HTR-8/SVneo (cell line): ENCODE measurements at regions not wholly inside any gene's neighbourhood (a gene's known extent, or its start where the extent isn't known, plus 50 kb on each side); places are given as distances from the start of the nearest gene placed in this dataset.

ENCODE experiments used
- DNase-seq: peaks from one replicate; pipeline ENCODE4 v3.0.0; 2011; ENCODE audit warnings: low spot score, mixed read lengths; ENCODE audit not compliant: insufficient read length
- FAIRE-seq: peaks from 2 replicates; lab custom pipeline; 2011; peaks lifted over from hg19 to GRCh38; lab: Jason Lieb, UNC

- DNase-seq: no peak
- FAIRE-seq: no peak
These were observed 136.3 kb upstream of the MLIP start for GRCh38 chr6:53974941-53975340.

- DNase-seq: no peak
- no peak for FAIRE-seq
These were observed 135.2 kb upstream of the MLIP start for GRCh38 chr6:53975941-53976615.

DNA sequence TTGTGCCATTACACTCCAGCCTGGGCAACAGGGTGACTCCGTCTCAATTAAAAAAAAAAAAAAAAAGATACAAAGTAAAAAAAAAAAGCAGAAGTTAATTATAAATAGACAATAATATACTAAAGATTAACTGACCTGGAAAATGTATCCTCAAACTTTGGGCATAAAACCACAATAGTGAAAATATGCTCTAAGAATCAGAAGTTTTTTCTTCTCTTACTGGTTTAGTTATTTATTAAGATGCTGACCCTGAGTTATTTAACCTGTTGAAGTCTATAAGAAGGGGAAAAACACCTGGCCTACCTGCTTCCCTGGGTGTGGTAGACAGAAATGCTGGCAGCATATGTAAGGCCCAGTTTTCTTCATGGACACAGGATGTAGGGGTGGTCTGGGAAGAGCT lies 133.7 kb upstream of the MLIP start:
- no peak for FAIRE-seq
- DNase-seq: no peak

DNA sequence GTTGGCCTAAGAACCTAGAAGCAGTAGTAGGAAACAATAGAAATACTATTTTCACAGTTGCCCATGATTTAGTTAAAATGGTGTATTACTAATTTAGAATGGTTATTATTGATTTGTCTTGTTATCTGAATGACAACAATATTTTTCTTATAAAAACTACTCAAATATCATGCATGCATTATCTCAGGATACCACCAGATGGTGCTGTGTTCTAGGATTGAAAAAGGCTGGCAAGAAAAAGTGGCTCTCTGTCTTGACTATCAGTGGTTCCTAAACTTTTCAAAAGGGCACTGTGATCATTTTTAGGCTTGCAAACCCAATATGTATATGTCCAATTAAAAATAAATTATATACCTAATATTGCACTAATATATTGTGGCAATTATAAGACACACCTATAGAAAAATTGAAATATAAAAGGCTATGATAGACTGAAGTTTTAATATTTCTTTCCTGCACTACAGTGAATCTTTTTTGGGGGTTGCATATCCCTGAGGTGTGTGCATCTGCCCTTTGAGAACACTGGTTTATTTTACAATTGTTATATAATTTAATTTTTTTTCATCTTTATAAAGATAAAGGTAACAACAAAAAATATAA lies 131.7 kb upstream of the MLIP start:
- FAIRE-seq (no peak), DNase-seq (peak; percentile 51)

GRCh38 chr6:53982366-53983050 lies 128.7 kb upstream of the MLIP start:
- FAIRE-seq (peak; percentile 20), DNase-seq (no peak)

DNA sequence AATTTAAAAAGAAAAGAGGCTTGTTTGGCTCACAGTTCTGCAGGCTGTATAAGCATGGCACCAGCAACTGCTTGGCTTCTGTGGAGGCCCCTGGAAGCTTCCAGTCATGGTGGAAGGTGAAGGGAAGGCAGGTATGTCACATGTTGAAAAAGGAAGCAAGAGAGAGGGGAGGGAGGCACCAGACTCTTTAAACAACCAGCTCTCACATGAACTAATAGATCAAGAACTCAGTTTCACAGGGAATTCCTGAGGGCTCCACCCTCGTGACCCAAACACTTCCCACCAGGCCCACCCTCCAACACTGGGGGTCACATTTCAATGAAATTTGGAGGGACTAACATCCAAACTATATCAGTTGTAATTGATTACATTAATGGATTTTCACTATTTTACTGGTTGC lies 127.9 kb upstream of the MLIP start:
- DNase-seq (no peak), FAIRE-seq (no peak)

DNA sequence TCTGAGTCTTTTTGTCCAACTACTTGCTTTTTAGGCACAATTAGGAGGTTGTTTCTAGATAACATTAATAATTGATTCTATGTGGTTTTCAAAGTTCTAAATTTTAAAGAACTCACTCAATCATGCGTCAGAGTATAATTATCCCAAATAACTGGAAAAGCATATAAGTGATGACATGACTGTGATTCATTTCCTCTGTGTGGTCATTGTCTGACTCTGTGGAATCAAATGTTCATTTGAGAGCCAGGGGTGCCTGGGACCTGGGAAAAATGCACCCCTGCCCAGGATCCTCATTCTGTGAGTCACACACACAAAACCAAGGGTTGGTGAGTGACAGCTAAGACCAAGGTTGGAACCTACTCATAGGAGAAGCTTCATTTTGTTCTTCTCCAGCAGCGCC lies 127.1 kb upstream of the MLIP start:
- FAIRE-seq (peak; percentile 90), DNase-seq (peak; percentile 82)

GRCh38 chr6:53984581-53984980 lies 126.7 kb upstream of the MLIP start:
- DNase-seq: no peak
- FAIRE-seq: no peak

DNA sequence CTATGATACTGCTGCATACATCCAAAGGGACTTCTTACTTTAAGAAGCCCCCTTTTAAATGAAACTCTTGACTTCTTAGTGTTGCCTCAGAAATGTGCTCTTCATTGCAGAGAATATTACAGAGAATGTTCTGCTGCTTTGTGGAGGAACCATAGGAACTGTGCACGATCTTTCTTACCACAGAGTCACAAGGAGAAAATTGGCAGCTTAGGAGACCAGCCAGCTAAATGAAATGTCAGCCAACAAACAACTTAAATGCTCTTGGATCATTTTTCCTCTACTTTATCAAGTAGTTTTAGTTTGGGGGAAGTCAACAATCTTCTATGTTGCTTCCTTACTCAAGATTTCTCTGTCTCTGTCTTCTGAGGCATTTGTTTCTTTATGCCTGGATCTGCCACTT lies 125.9 kb upstream of the MLIP start:
- DNase-seq: no peak
- FAIRE-seq: no peak

DNA sequence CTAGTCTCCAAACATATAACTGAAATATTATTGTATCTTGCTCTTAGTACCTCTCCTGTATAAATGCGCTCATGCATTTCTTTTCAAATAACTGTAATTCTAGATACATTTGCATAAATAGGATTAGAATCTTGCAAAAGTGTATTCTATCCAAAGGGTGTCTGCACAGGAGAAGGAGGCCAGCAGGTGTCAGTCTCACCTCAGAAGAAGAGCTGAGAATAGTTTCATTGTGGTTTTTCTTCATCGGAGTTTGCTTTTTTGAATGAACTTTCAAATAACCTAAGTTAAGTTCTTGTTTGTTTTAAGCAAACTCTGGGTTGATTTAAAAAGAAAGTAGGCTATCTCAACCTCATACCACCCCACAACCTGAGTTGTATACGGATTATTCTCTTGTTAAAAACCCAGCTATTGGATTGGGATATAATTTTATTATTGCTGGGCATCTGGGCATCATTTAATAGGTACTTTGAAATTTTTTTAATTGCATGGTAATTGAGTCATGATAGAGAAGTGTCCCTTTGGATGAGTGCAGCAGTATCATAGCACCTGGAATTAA lies 125.0 kb upstream of the MLIP start:
- FAIRE-seq (no peak), DNase-seq (peak; percentile 47)

GRCh38 chr6:53986721-53987521 lies 124.3 kb upstream of the MLIP start:
- peak; percentile 62 for FAIRE-seq
- DNase-seq: no peak

GRCh38 chr6:53987522-53987888 lies 123.7 kb upstream of the MLIP start:
- DNase-seq (no peak), FAIRE-seq (peak; percentile 38)

DNA sequence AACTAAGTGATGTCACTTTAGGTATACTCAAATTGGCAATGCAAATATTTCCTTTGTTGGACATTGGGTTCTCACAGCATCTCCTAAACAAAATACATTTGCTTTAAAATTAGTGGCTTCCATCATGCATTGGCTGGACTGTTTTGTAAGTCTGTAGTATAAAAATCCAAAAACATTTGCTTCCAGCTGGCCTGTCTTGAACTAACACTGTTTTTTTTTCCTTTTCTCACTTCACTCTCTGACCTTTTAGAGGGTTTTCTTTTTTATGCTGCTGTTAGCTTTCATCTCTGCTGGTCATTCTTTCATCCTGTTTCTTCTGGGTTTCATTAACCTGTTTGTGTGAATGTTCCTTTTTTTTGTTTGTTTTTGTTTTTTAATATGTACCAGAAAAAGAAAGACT lies 121.7 kb upstream of the MLIP start:
- DNase-seq: no peak
- FAIRE-seq: no peak

DNA sequence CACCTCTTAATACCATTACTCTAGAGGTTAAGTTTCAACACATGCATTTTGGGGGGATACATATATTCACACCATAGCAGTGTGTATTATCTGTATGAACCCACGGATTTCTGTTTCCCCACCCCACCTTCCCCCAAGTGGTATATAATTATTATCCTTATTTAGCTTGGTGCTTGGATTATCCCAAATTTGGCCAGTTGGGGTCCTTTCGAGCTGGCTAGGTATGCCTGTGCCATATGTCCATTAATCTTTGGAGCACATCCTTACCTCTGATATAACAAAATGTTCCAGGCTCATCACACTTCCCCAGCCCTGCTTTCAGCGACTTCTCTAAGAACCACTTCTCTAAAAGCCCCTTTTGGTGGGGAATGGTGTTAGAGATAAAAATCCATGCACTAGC lies 118.7 kb upstream of the MLIP start:
- FAIRE-seq (no peak), DNase-seq (no peak)

DNA sequence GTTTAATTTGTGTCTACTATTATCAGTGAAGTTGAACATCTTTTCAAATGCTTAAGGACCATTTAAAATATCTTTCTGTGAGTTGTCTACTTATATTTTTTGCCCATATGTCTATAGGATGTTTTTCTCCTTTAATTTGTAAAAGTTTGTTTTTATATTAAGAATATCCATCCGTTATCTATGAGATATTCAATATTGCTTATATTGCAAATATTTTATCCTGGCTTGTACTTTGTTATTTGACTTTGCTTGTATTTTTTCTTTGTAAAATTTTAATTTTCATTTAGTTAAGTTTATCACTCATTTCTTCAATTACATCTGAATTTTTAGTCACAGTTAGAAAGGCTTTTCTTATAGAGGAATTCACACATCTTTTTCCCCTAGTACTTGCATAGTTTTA lies 117.0 kb upstream of the MLIP start:
- DNase-seq: no peak
- no peak for FAIRE-seq

DNA sequence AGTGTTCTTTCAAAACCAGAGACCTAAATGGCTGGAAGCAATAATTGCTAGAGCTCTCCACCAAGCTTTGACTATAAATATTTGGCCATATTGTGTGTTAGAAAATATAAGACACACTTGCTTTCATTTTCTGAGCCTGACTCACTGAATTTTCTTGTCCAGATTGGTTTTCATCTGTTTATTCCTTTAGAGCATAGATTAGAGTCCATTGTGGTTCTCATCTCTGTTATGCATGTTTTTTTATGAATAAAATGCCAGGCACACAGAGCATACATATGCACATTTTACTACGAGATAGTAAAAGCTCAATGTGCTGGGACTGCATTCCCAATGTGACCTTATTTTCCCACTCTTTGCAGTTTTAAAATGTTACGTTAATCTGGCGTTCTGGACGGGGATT lies 115.3 kb upstream of the MLIP start:
- FAIRE-seq: no peak
- no peak for DNase-seq

DNA sequence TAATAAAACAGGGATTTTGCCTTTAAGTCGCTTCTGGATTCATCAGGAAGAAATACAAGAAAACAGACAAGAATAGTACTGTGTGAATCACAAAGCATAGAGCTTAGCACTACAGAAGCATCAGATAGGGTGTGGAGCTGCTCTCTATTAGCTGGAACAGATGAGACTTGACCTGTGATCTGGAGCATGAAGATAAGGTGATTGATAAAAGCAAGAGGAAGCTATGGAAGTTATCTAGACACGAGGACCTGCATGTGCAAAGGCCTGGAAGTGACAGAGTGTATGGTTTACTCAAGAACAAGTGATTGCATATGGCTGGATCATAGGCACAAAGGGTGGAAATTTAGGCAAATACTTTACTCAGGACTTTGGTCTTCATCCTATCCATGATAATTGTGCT lies 112.9 kb upstream of the MLIP start:
- no peak for DNase-seq
- peak; percentile 40 for FAIRE-seq

GRCh38 chr6:53999088-53999755 lies 112.0 kb upstream of the MLIP start:
- no peak for DNase-seq
- FAIRE-seq: no peak

DNA sequence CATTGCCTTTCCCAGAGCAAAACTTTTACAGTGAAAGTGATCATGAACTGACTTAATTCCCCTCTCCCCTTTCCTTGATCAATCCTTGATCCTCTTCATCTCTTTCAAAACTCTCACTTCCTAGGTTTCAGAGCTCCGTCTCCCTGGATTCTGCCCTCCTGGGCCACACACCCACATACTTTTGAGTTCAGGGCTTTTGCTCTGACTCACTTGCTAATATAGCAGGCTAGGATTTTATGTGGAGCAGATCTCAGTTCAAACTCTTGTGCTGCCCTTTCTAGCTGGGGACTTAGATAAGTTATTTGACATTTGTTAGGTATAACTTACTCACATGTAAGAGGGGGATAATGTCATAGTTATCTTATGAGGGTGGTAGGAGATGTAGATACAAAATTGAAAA lies 109.1 kb upstream of the MLIP start:
- no peak for DNase-seq
- FAIRE-seq: no peak

DNA sequence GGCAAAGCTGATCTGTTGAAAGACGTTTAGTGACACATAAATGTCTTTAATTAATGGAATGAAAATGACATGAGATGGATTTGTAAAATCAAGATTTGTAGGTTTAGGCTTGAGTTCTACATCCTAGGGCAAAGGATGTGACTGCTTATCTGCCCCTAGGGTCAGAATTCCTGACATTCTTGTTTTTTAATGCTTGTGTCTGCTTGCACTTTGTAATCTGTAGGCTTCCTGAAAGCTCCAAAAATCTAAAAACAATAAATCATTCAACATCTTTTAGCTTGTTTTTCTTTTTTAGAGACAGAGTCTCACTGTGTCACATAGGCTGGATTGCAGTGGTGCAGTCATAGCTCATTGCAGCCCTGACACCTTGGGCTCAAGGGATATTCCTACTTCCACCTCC lies 107.9 kb upstream of the MLIP start:
- DNase-seq (peak; percentile 48), FAIRE-seq (peak; percentile 72)
